ENCODE measurements at regions not wholly inside any gene's neighbourhood (a gene's known extent, or its start where the extent isn't known, plus 50 kb on each side); places are given as distances from the start of the nearest gene placed in this dataset.

- Mint-ChIP-seq H3K27ac (no peak overlapping the region), H3K4me3 (no peak overlapping the region), H3K36me3 (no peaks in the 10 kb centered on the region), H3K27me3 (peaks cover 2 to 8% of the 10 kb centered on the region in 2 donors), H3K4me1 (no peaks in the 10 kb centered on the region), H3K9me3 (peaks cover 0 to 2% (median 0%) of the 10 kb centered on the region in 8 donors)
- CTCF ChIA-PET (ENCODE audit: partially characterized antibody): interaction anchor here (1.3 kb wide), 1 partner anchor 15 kb away, joined by 3 read pairs; no protein-coding TSS in a partner anchor
- Histone ChIP-seq H3K9me3 (ENCODE audit: control insufficient read depth in 1 of 2, low read length in 2 of 2) (no peaks in the 10 kb centered on the region), H3K4me1 (ENCODE audit: insufficient read depth, low read length) (no peaks in the 10 kb centered on the region), H3K36me3 (ENCODE audit: insufficient read depth, low read length) (no peaks in the 10 kb centered on the region), H3K27ac (ENCODE audit: low read depth, low read length) (no peak overlapping the region), H3K27me3 (ENCODE audit: insufficient read depth, low read length) (no peaks in the 10 kb centered on the region), H3K4me3 (ENCODE audit: low read length in 2 of 2) (no peak overlapping the region)
- intact Hi-C loops (cut with micrococcal nuclease): no loop called here
- POLR2A ChIA-PET (ENCODE audit: partially characterized antibody): no interaction called here
- DNase-seq: no peak
These were observed 113.6 kb downstream of the GALC start for GRCh38 chr14:87879389-87879788.

- Mint-ChIP-seq H3K27ac (no peak overlapping the region), H3K27me3 (peaks cover 2 to 8% of the 10 kb centered on the region in 2 donors), H3K4me1 (no peaks in the 10 kb centered on the region), H3K36me3 (no peaks in the 10 kb centered on the region), H3K4me3 (no peak overlapping the region), H3K9me3 (peaks cover 0 to 2% (median 0%) of the 10 kb centered on the region in 8 donors)
- no peak for DNase-seq
- CTCF ChIA-PET (ENCODE audit: partially characterized antibody): interaction anchor here (1.3 kb wide), 1 partner anchor 15 kb away, joined by 3 read pairs; no protein-coding TSS in a partner anchor
- Histone ChIP-seq H3K27me3 (ENCODE audit: insufficient read depth, low read length) (no peaks in the 10 kb centered on the region), H3K9me3 (ENCODE audit: control insufficient read depth in 1 of 2, low read length in 2 of 2) (no peaks in the 10 kb centered on the region), H3K4me1 (ENCODE audit: insufficient read depth, low read length) (no peaks in the 10 kb centered on the region), H3K36me3 (ENCODE audit: insufficient read depth, low read length) (no peaks in the 10 kb centered on the region), H3K27ac (ENCODE audit: low read depth, low read length) (no peak overlapping the region), H3K4me3 (ENCODE audit: low read length in 2 of 2) (no peak overlapping the region)
- intact Hi-C loops (cut with micrococcal nuclease): no loop called here
- POLR2A ChIA-PET (ENCODE audit: partially characterized antibody): no interaction called here
These were observed 114.0 kb downstream of the GALC start for GRCh38 chr14:87878959-87879358.

GRCh38 chr14:87877877-87878276, 115.1 kb downstream of the GALC start:
- no peak for DNase-seq
- H3K4me3 Mint-ChIP-seq: no peak overlapping the region
- H3K27me3 Mint-ChIP-seq: peaks cover 2 to 10% of the 10 kb centered on the region in 2 donors
- no peaks in the 10 kb centered on the region for H3K4me1 Mint-ChIP-seq
- H3K4me3 ChIP-seq (ENCODE audit: low read length in 2 of 2): no peak overlapping the region
- intact Hi-C loops (cut with micrococcal nuclease): no loop called here
- ChIA-PET POLR2A (ENCODE audit: partially characterized antibody) (no interaction called here), CTCF (ENCODE audit: partially characterized antibody) (no interaction called here)
- H3K9me3 ChIP-seq (ENCODE audit: control insufficient read depth in 1 of 2, low read length in 2 of 2): no peaks in the 10 kb centered on the region
- H3K27me3 ChIP-seq (ENCODE audit: insufficient read depth, low read length): no peaks in the 10 kb centered on the region
- no peaks in the 10 kb centered on the region for H3K4me1 ChIP-seq (ENCODE audit: insufficient read depth, low read length)
- no peaks in the 10 kb centered on the region for H3K36me3 Mint-ChIP-seq
- H3K9me3 Mint-ChIP-seq: peaks cover 0 to 2% (median 0%) of the 10 kb centered on the region in 8 donors
- H3K27ac ChIP-seq (ENCODE audit: low read depth, low read length): no peak overlapping the region
- H3K27ac Mint-ChIP-seq: no peak overlapping the region
- H3K36me3 ChIP-seq (ENCODE audit: insufficient read depth, low read length): no peaks in the 10 kb centered on the region

GRCh38 chr14:87874676-87875075, 118.3 kb downstream of the GALC start:
- no peaks in the 10 kb centered on the region for H3K9me3 Mint-ChIP-seq
- H3K27ac Mint-ChIP-seq: no peak overlapping the region
- H3K27me3 Mint-ChIP-seq: peaks cover under 1 to 5% of the 10 kb centered on the region in 2 donors
- H3K4me3 Mint-ChIP-seq: no peak overlapping the region
- no peak overlapping the region for H3K4me3 ChIP-seq (ENCODE audit: low read length in 2 of 2)
- no peak overlapping the region for H3K27ac ChIP-seq (ENCODE audit: low read depth, low read length)
- no peaks in the 10 kb centered on the region for H3K27me3 ChIP-seq (ENCODE audit: insufficient read depth, low read length)
- H3K36me3 ChIP-seq (ENCODE audit: insufficient read depth, low read length): no peaks in the 10 kb centered on the region
- DNase-seq: no peak
- H3K9me3 ChIP-seq (ENCODE audit: control insufficient read depth in 1 of 2, low read length in 2 of 2): no peaks in the 10 kb centered on the region
- POLR2A ChIA-PET (ENCODE audit: partially characterized antibody): no interaction called here
- no peaks in the 10 kb centered on the region for H3K36me3 Mint-ChIP-seq
- no peaks in the 10 kb centered on the region for H3K4me1 Mint-ChIP-seq
- CTCF ChIA-PET (ENCODE audit: partially characterized antibody): no interaction called here
- H3K4me1 ChIP-seq (ENCODE audit: insufficient read depth, low read length): no peaks in the 10 kb centered on the region
- intact Hi-C loops (cut with micrococcal nuclease): no loop called here

- CTCF ChIA-PET (ENCODE audit: partially characterized antibody): no interaction called here
- intact Hi-C loops (cut with micrococcal nuclease): no loop called here
- Mint-ChIP-seq H3K27ac (no peak overlapping the region), H3K36me3 (no peaks in the 10 kb centered on the region), H3K9me3 (no peaks in the 10 kb centered on the region), H3K4me3 (no peak overlapping the region), H3K4me1 (no peaks in the 10 kb centered on the region), H3K27me3 (peaks cover 2 to 5% of the 10 kb centered on the region in 2 donors)
- Histone ChIP-seq H3K27ac (ENCODE audit: low read depth, low read length) (no peak overlapping the region), H3K9me3 (ENCODE audit: control insufficient read depth in 1 of 2, low read length in 2 of 2) (no peaks in the 10 kb centered on the region), H3K4me1 (ENCODE audit: insufficient read depth, low read length) (no peaks in the 10 kb centered on the region), H3K36me3 (ENCODE audit: insufficient read depth, low read length) (no peaks in the 10 kb centered on the region), H3K27me3 (ENCODE audit: insufficient read depth, low read length) (no peaks in the 10 kb centered on the region), H3K4me3 (ENCODE audit: low read length in 2 of 2) (no peak overlapping the region)
- POLR2A ChIA-PET (ENCODE audit: partially characterized antibody): no interaction called here
- DNase-seq: no peak
These were observed 119.2 kb downstream of the GALC start for GRCh38 chr14:87873741-87874140.

GRCh38 chr14:87869619-87870583, 123.1 kb downstream of the GALC start:
- POLR2A ChIA-PET (ENCODE audit: partially characterized antibody): no interaction called here
- Histone ChIP-seq H3K4me3 (ENCODE audit: low read length in 2 of 2) (no peak overlapping the region), H3K27me3 (ENCODE audit: insufficient read depth, low read length) (no peaks in the 10 kb centered on the region), H3K27ac (ENCODE audit: low read depth, low read length) (no peak overlapping the region), H3K4me1 (ENCODE audit: insufficient read depth, low read length) (no peaks in the 10 kb centered on the region), H3K36me3 (ENCODE audit: insufficient read depth, low read length) (no peaks in the 10 kb centered on the region), H3K9me3 (ENCODE audit: control insufficient read depth in 1 of 2, low read length in 2 of 2) (no peaks in the 10 kb centered on the region)
- DNase-seq: no peak
- no peaks in the 10 kb centered on the region for H3K36me3 Mint-ChIP-seq
- H3K27ac Mint-ChIP-seq: no peak overlapping the region
- H3K4me1 Mint-ChIP-seq: no peaks in the 10 kb centered on the region
- CTCF ChIA-PET (ENCODE audit: partially characterized antibody): no interaction called here
- H3K27me3 Mint-ChIP-seq: peaks cover 2 to 4% of the 10 kb centered on the region in 2 donors
- intact Hi-C loops (cut with micrococcal nuclease): no loop called here
- no peak overlapping the region for H3K4me3 Mint-ChIP-seq
- no peaks in the 10 kb centered on the region for H3K9me3 Mint-ChIP-seq

GRCh38 chr14:87868920-87869319, 124.1 kb downstream of the GALC start:
- intact Hi-C loops (cut with micrococcal nuclease): no loop called here
- CTCF ChIA-PET (ENCODE audit: partially characterized antibody): no interaction called here

More at GRCh38 chr14:87868920-87869319, 124.1 kb downstream of the GALC start:
- Mint-ChIP-seq H3K36me3 (no peaks in the 10 kb centered on the region), H3K27me3 (peaks cover 2 to 4% of the 10 kb centered on the region in 2 donors), H3K4me3 (no peak overlapping the region), H3K4me1 (no peaks in the 10 kb centered on the region), H3K27ac (no peak overlapping the region), H3K9me3 (no peaks in the 10 kb centered on the region)
- POLR2A ChIA-PET (ENCODE audit: partially characterized antibody): no interaction called here
- no peaks in the 10 kb centered on the region for H3K36me3 ChIP-seq (ENCODE audit: insufficient read depth, low read length)
- no peak overlapping the region for H3K27ac ChIP-seq (ENCODE audit: low read depth, low read length)
- H3K4me3 ChIP-seq (ENCODE audit: low read length in 2 of 2): no peak overlapping the region
- no peaks in the 10 kb centered on the region for H3K27me3 ChIP-seq (ENCODE audit: insufficient read depth, low read length)
- H3K9me3 ChIP-seq (ENCODE audit: control insufficient read depth in 1 of 2, low read length in 2 of 2): no peaks in the 10 kb centered on the region
- H3K4me1 ChIP-seq (ENCODE audit: insufficient read depth, low read length): no peaks in the 10 kb centered on the region
- no peak for DNase-seq
